ENCODE measurements at regions not wholly inside any gene's neighbourhood (a gene's known extent, or its start where the extent isn't known, plus 50 kb on each side); places are given as distances from the start of the nearest gene placed in this dataset.

GRCh38 chr10:62937674-62938073 lies 121.5 kb upstream of the EGR2 start:
- H4K91ac ChIP-seq (ENCODE audit: insufficient read depth, low read depth, low read length): no peak overlapping the region
- no peak overlapping the region for H3K4me3 ChIP-seq (ENCODE audit: insufficient read depth, low read depth, low read length)
- no peaks in the 10 kb centered on the region; the same call in 1 of the 2 replicates for H3K27me3 ChIP-seq (ENCODE audit: control insufficient read depth, insufficient read depth, low read length)
- H2BK15ac ChIP-seq (ENCODE audit: low read depth, low read length): no peak overlapping the region
- in situ Hi-C loops (cut with MboI; ENCODE audit: low sequenced_read_pairs): no loop called here
- H3K79me1 ChIP-seq (ENCODE audit: low read depth in 1 of 2, low read length in 2 of 2): no peaks in the 10 kb centered on the region
- no peaks in the 10 kb centered on the region for H3K9me1 ChIP-seq (ENCODE audit: insufficient read depth, low read length)
- H3K18ac ChIP-seq (ENCODE audit: low read depth, low read length): no peak overlapping the region
- H3K23ac ChIP-seq (ENCODE audit: low read depth, low read length): no peak overlapping the region
- no peak overlapping the region for H3K4ac ChIP-seq (ENCODE audit: low read depth, low read length)
- H2AK5ac ChIP-seq (ENCODE audit: low read depth, low read length): no peak overlapping the region
- H4K20me1 ChIP-seq (ENCODE audit: insufficient read depth, low read length): no peaks in the 10 kb centered on the region
- no peak overlapping the region for H4K5ac ChIP-seq (ENCODE audit: low read depth, low read length)
- H4K8ac ChIP-seq (ENCODE audit: low read depth in 2 of 2, low read length in 2 of 2): no peak overlapping the region
- ChIA-PET CTCF (no interaction called here), POLR2A (ENCODE audit: unreplicated experiment) (no interaction called here)
- H2AFZ ChIP-seq (replicated peaks; ENCODE audit: low read length, poor library complexity): no peak overlapping the region
- no peak overlapping the region for H2BK5ac ChIP-seq (ENCODE audit: low read depth, low read length, poor library complexity, severe bottlenecking)
- H3K4me2 ChIP-seq (ENCODE audit: low read depth, low read length): no peak overlapping the region
- dilution Hi-C loops (cut with HindIII; ENCODE audit: low sequenced_read_pairs, unreplicated experiment): no loop called here
- no peak overlapping the region for H2BK20ac ChIP-seq (ENCODE audit: low read depth, low read length)
- DNase-seq (no peak), ATAC-seq (ENCODE audit: low read depth) (no peak)
- H3K14ac ChIP-seq (replicated peaks; ENCODE audit: low read depth, low read length): no peak overlapping the region
- H3K36me3 ChIP-seq (ENCODE audit: control insufficient read depth, insufficient read depth, low read length): no peaks in the 10 kb centered on the region
- TF ChIP-seq, protein P1, sequence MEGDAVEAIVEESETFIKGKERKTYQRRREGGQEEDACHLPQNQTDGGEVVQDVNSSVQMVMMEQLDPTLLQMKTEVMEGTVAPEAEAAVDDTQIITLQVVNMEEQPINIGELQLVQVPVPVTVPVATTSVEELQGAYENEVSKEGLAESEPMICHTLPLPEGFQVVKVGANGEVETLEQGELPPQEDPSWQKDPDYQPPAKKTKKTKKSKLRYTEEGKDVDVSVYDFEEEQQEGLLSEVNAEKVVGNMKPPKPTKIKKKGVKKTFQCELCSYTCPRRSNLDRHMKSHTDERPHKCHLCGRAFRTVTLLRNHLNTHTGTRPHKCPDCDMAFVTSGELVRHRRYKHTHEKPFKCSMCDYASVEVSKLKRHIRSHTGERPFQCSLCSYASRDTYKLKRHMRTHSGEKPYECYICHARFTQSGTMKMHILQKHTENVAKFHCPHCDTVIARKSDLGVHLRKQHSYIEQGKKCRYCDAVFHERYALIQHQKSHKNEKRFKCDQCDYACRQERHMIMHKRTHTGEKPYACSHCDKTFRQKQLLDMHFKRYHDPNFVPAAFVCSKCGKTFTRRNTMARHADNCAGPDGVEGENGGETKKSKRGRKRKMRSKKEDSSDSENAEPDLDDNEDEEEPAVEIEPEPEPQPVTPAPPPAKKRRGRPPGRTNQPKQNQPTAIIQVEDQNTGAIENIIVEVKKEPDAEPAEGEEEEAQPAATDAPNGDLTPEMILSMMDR (conservative IDR thresholded peaks at IDR 0.05; ENCODE audit: low read depth, low read length): no peak
- peak; percentile 42 for TF ChIP-seq MAFK (IDR thresholded peaks at IDR 0.05; ENCODE audit: low read depth, low read length)
- no peak overlapping the region for H3K27ac ChIP-seq (ENCODE audit: insufficient read depth, low read length)
- WGBS, 2 experiments (ENCODE audit: extremely low coverage in 2 of 2, insufficient read length in 1 of 2): no CpG with 5 or more reads among the region's 6 CpGs
- H3K4me1 ChIP-seq (ENCODE audit: control insufficient read depth, insufficient read depth, low read length): no peaks in the 10 kb centered on the region
- intact Hi-C loops (cut with micrococcal nuclease): no loop called here
- BruUV-seq (replicated peaks): no TSS peak
- no peak overlapping the region for H2AK9ac ChIP-seq (replicated peaks; ENCODE audit: low read depth, low read length, poor library complexity)
- no peaks in the 10 kb centered on the region for H3K9me3 ChIP-seq (ENCODE audit: control insufficient read depth, insufficient read depth, low read length)
- no peak overlapping the region for H2BK120ac ChIP-seq (ENCODE audit: low read depth, low read length)
- no peak overlapping the region for H3K9ac ChIP-seq (ENCODE audit: low read depth, low read length)
- no peak overlapping the region for H3K56ac ChIP-seq (ENCODE audit: extremely low read depth, insufficient read depth, low read length)

All from IMR-90 (cell line).